Lung microvascular endothelial cell (primary cell): ENCODE measurements at regions not wholly inside any gene's neighbourhood (a gene's known extent, or its start where the extent isn't known, plus 50 kb on each side); places are given as distances from the start of the nearest gene placed in this dataset.

Experiments used
- DNase-seq, 2 donors: peaks; one replicate each; pipeline versions ENCODE4 v3.0.0 to v3.0.0-alpha.2; 2010; ENCODE audit warnings: low read depth in 2 of 2

DNA sequence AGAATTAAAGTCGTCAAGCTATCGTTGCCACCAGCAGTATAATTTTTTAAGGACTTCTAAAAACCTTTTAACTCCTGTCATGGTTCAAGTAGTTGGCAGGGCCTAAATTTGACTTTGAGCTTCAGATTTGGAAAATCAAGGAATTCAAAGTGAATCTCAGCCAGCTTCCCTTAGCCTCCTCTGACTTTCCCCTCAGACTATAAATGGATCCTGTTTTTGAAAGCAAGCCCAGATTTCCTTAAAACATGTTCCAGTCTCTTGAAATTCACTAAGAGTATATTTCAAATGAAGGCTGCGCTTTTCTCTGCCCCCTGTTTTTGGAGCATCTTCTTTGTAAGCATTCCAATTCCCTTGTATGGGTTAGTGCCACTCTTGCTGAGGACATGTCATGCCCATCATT, 101.8 kb upstream of the CDH8 start:
- DNase-seq, result no peak

DNA sequence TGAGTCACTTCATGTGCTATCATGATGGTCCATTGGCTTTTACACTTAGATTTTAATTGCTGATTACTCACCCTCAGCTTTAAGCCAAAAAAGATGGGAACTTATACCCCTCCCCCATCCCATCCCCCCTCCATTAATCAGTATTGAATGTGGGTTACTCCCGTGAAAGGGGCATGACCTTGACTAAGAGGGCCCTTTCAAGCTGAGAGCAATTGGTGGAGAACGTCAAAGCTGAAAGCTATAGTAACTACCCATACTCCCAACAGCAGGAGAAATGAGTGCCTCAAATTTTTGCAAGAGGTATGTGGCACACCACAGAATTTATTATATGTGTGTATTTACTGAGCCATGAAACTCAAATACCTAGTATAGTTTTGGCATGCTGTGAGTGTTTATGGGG, 99.7 kb upstream of the CDH8 start:
- DNase-seq, result no peak

- DNase-seq, result no peak
Measured at GRCh38 chr16:62135446-62135845, 99.2 kb upstream of the CDH8 start.

DNA sequence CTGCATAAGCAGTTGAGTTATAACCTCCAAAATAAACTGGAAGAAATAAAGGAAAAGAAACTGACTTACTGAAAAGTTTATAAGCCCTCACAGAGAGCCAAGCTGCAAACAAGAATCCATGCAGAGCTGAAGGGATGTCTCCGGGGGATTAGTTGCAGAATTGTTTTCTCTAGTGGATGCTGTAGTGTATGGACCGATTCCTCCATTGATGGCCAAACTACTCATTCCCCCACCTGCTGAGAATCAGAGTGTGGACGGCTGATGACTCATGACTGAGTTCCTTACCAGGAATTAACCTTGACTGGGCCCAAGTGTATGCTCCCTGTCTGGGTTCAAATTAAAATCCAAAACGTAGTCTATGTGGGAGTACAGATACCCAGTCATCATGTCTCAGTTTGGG, 93.9 kb upstream of the CDH8 start:
- no peak for DNase-seq

DNA sequence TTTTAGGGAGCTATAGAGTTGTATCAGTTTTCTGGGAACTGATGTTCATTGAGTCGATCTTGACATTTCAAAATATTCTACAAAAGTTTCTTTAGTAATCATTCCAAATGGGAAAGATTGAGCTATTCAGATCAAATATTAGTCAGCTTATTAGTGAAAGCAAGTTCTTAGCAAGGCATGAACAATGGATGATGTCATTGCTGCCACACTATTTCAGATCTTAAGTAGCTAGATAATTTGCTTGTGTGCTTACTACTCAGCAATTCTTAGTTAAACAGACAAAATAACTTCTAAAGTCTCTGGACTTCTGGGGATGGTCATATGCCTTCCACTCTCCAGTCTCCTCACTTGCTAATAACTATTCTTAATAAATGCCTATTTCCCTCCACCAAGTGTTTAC, 69.0 kb upstream of the CDH8 start:
- DNase-seq, result no peak

GRCh38 chr16:62102588-62102987, 66.3 kb upstream of the CDH8 start:
- DNase-seq, result no peak

DNA sequence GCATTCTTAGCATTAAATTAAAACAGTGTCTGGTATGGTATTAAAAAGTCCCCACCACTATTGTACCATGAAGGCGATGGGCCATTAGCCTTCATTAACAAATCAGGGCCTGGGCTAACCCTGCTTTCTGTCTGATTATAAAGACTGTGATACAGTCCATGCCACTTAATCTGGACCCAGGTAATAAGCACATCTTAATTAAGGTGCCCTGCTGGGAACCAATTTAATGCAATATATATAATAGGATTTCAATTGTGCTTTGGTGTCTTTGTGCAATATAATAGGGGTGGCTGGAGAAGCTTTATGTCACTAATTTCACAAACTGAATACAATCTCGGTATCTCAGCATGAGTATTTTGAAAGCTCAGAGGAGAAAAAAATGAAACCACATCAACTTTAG, 64.4 kb upstream of the CDH8 start:
- no peak for DNase-seq

DNA sequence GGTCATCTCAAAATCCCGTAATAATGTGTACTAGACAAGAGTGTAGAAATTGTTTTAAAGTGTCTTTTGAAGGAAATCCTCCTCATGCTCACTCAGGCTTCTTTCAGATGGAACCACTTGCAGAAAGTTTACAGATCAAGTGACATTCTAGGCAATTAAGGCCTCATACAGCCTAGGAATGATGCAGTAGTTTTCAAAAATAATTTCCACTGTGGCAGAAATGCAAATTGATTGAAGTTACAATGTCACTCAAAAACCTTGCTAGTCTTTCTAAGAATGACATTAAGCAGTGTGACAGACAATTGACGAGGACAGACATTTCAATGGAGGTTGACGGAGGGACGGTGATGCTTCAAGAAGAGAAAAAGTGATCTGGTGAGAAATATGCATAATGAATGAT, 53.5 kb upstream of the CDH8 start:
- DNase-seq, result no peak

DNA sequence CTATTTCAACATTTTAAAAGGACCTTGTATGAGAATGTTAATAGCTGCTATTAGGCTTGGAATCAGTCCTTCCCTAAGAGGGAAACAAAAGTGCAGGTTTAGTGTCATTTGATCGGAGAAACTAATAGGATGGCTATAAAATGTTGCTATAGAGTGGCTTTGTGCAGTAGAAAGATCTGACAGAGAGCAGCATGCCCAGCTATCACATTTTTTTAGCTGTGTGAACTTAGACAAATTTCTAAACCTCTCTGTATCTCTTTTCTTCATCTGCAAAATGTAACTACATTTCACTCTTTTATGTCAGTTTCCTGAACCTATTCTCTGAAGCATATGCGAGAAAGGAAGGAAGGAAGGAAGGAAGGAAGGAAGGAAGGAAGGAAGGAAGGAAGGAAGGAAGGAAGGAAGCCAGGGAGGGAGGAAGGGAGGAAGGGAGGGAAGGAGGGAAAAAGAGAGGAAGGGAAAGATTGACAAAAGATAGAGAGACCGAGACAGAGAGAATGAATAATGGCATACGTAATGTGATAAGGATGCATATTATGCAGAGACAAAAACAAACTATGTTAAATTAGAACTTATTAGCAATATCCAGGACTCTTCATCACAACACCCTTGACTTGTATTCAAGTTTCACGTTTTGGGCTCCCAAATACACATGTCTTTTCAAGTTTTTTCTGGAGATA, 52.6 kb upstream of the CDH8 start:
- DNase-seq, result no peak
